Gastroesophageal sphincter (tissue), 3 donors: ENCODE measurements at regions not wholly inside any gene's neighbourhood (a gene's known extent, or its start where the extent isn't known, plus 50 kb on each side); places are given as distances from the start of the nearest gene placed in this dataset.

Experiments used
- CTCF ChIP-seq, 4 experiments: fragments of 200-600 bp in 2 of 4; fragments of 450-650 bp in 2 of 4; sonication (generic) in 1 of 4; IDR thresholded peaks; one replicate each; pipeline ENCODE4 v1.5.1; 2017 to 2019; ENCODE audit warnings: antibody characterized with exemption in 4 of 4, mild to moderate bottlenecking in 2 of 4, moderate library complexity in 2 of 4
- EP300 ChIP-seq: sonication (generic); formaldehyde crosslinking; IDR thresholded peaks from one replicate; pipeline ENCODE4 v1.6.1; 2017; ENCODE audit warnings: antibody characterized with exemption, mild to moderate bottlenecking
- POLR2A ChIP-seq, 2 donors: fragments of 450-650 bp; IDR thresholded peaks; one replicate each; pipeline ENCODE4 v1.6.1; 2017; ENCODE audit warnings: antibody characterized with exemption in 2 of 2, mild to moderate bottlenecking in 2 of 2, moderate library complexity in 1 of 2

- no peak for TF ChIP-seq POLR2A (IDR thresholded peaks at IDR 0.05)
- no peak for TF ChIP-seq CTCF (IDR thresholded peaks at IDR 0.05)
- TF ChIP-seq EP300 = no peak
Measured at GRCh38 chr18:78862395-78862794, 117.2 kb upstream of the SALL3 start.
